H9 (cell line): ENCODE measurements at regions not wholly inside any gene's neighbourhood (a gene's known extent, or its start where the extent isn't known, plus 50 kb on each side); places are given as distances from the start of the nearest gene placed in this dataset.

Source experiments
- DNase-seq: peaks from one replicate; pipeline ENCODE4 v3.0.0-alpha.2; 2017
- H2AFZ ChIP-seq: one replicate; pipeline ENCODE4 v1.6.1; 2013; ENCODE audit warnings: mild to moderate bottlenecking, low read length, control low read depth, moderate library complexity
- H2AK5ac ChIP-seq: 2 replicates; pipeline ENCODE4 v1.6.1; 2013; ENCODE audit warnings: low read length, control low read depth, mixed read lengths; ENCODE audit not compliant: insufficient read length
- H2BK120ac ChIP-seq: one replicate; pipeline ENCODE4 v1.6.1; 2013; ENCODE audit warnings: low read depth, mild to moderate bottlenecking, low read length, control low read depth, inconsistent platforms; ENCODE audit not compliant: poor library complexity, severe bottlenecking
- H2BK12ac ChIP-seq: 2 replicates; pipeline ENCODE4 v1.6.1; 2013; ENCODE audit warnings: low read length, control low read depth, mixed read lengths, low read depth; ENCODE audit not compliant: insufficient read length
- H2BK15ac ChIP-seq: 2 replicates; pipeline ENCODE4 v1.6.1; 2013; ENCODE audit warnings: low read depth, low read length, control low read depth
- H2BK20ac ChIP-seq: one replicate; pipeline ENCODE4 v1.6.1; 2013; ENCODE audit warnings: low read depth, mild to moderate bottlenecking, low read length, control low read depth, inconsistent platforms; ENCODE audit not compliant: poor library complexity, severe bottlenecking
- H2BK5ac ChIP-seq: 2 replicates; pipeline ENCODE4 v1.6.1; 2013; ENCODE audit warnings: low read length, control low read depth, mixed read lengths; ENCODE audit not compliant: insufficient read length
- H3K14ac ChIP-seq: 2 replicates; pipeline ENCODE4 v1.6.1; 2013; ENCODE audit warnings: low read length, control low read depth; ENCODE audit not compliant: insufficient read depth
- H3K18ac ChIP-seq: 2 replicates; pipeline ENCODE4 v1.6.1; 2013; ENCODE audit warnings: low read depth, mild to moderate bottlenecking, mixed read lengths, low read length, control low read depth; ENCODE audit not compliant: insufficient read length
- H3K23ac ChIP-seq: 2 replicates; pipeline ENCODE4 v1.6.1; 2013; ENCODE audit warnings: low read length, control low read depth, mixed read lengths, low read depth; ENCODE audit not compliant: insufficient read length
- H3K23me2 ChIP-seq: 2 replicates; pipeline ENCODE4 v1.6.1; 2013; ENCODE audit warnings: low read depth, mild to moderate bottlenecking, mixed read lengths, low read length, control low read depth; ENCODE audit not compliant: insufficient read length, poor library complexity, severe bottlenecking
- H3K27ac ChIP-seq: 2 replicates; pipeline ENCODE4 v1.5.1; 2013; ENCODE audit warnings: low read length, control low read depth, mixed read lengths, low read depth; ENCODE audit not compliant: insufficient read length
- H3K27me3 ChIP-seq: 2 replicates; pipeline ENCODE4 v1.6.1; 2013; ENCODE audit warnings: low read length, control low read depth, inconsistent platforms; ENCODE audit not compliant: insufficient read depth
- H3K4ac ChIP-seq: 2 replicates; pipeline ENCODE4 v1.6.1; 2013; ENCODE audit warnings: low read depth, mild to moderate bottlenecking, control low read depth, inconsistent platforms, low read length, moderate library complexity
- H3K4me1 ChIP-seq: 2 replicates; pipeline ENCODE4 v1.6.1; 2013; ENCODE audit warnings: low read length, control low read depth, inconsistent platforms; ENCODE audit not compliant: insufficient read depth
- H3K4me2 ChIP-seq: 2 replicates; pipeline ENCODE4 v1.6.1; 2013; ENCODE audit warnings: low read length, control low read depth, mixed read lengths; ENCODE audit not compliant: insufficient read length, insufficient read depth
- H3K56ac ChIP-seq: 2 replicates; pipeline ENCODE4 v1.6.1; 2013; ENCODE audit warnings: low read depth, mild to moderate bottlenecking, mixed read lengths, low read length, control low read depth; ENCODE audit not compliant: insufficient read length
- H3K79me1 ChIP-seq: 2 replicates; pipeline ENCODE4 v1.6.1; 2013; ENCODE audit warnings: low read depth, mild to moderate bottlenecking, moderate library complexity, low read length, control low read depth, inconsistent platforms; ENCODE audit not compliant: insufficient read depth, poor library complexity, severe bottlenecking
- H3K79me2 ChIP-seq: 2 replicates; pipeline ENCODE4 v1.6.1; 2013; ENCODE audit warnings: low read length, control low read depth, inconsistent platforms; ENCODE audit not compliant: insufficient read depth
- H3K9ac ChIP-seq: 2 replicates; pipeline ENCODE4 v1.6.1; 2013; ENCODE audit warnings: low read length, control low read depth, mixed read lengths; ENCODE audit not compliant: insufficient read length; ENCODE audit errors: extremely low read depth
- H3K9me3 ChIP-seq: one replicate; pipeline ENCODE4 v1.6.1; 2013; ENCODE audit warnings: low read depth, low read length, inconsistent platforms; ENCODE audit not compliant: control insufficient read depth
- H3T11ph ChIP-seq: one replicate; pipeline ENCODE4 v1.6.1; 2013; ENCODE audit warnings: mild to moderate bottlenecking, low read length, control low read depth, inconsistent platforms
- H4K20me1 ChIP-seq: one replicate; pipeline ENCODE4 v1.6.1; 2013; ENCODE audit not compliant: control insufficient read depth, insufficient read length, insufficient read depth
- H4K5ac ChIP-seq: 2 replicates; pipeline ENCODE4 v1.6.1; 2013; ENCODE audit warnings: low read depth, mild to moderate bottlenecking, mixed read lengths, low read length, control low read depth; ENCODE audit not compliant: insufficient read length
- H4K8ac ChIP-seq: replicated peaks from 2 replicates; pipeline ENCODE4 v1.6.1; 2013; ENCODE audit warnings: low read length, control low read depth, mixed read lengths, low read depth; ENCODE audit not compliant: insufficient read length
- H4K91ac ChIP-seq: 2 replicates; pipeline ENCODE4 v1.6.1; 2013; ENCODE audit warnings: low read depth, mild to moderate bottlenecking, moderate library complexity, mixed read lengths, low read length, control low read depth; ENCODE audit not compliant: insufficient read length
- H3K27ac Mint-ChIP-seq, 3 experiments: 2 replicates in 2 of 3; 3 replicates in 1 of 3; pipeline ENCODE4 v1.8.0; 2020 to 2021; ENCODE audit warnings: mixed read lengths in 3 of 3, mild to moderate bottlenecking in 1 of 3, moderate library complexity in 1 of 3
- H3K27me3 Mint-ChIP-seq: 2 replicates; pipeline ENCODE4 v1.8.0; 2021; ENCODE audit warnings: low read depth, mild to moderate bottlenecking, moderate library complexity, mixed read lengths
- H3K36me3 Mint-ChIP-seq, 3 experiments: 2 replicates in 2 of 3; 3 replicates in 1 of 3; pipeline ENCODE4 v1.8.0; 2020 to 2021; ENCODE audit warnings: low read depth in 3 of 3, mixed read lengths in 3 of 3; ENCODE audit not compliant: insufficient read depth in 1 of 3
- H3K4me1 Mint-ChIP-seq, 2 experiments: 2 replicates each; pipeline ENCODE4 v1.8.0; 2020; ENCODE audit warnings: mixed read lengths in 2 of 2
- H3K4me3 Mint-ChIP-seq, 2 experiments: 2 replicates in 1 of 2; 3 replicates in 1 of 2; pipeline ENCODE4 v1.8.0; 2020 to 2021; ENCODE audit warnings: mild to moderate bottlenecking in 2 of 2, mixed read lengths in 2 of 2, moderate library complexity in 1 of 2
- H3K9me3 Mint-ChIP-seq, 2 experiments: 2 replicates in 1 of 2; 3 replicates in 1 of 2; pipeline ENCODE4 v1.8.0; 2020; ENCODE audit warnings: mild to moderate bottlenecking in 2 of 2, mixed read lengths in 2 of 2, moderate library complexity in 1 of 2
- CTCF ChIP-seq: fragments of 200-600 bp; sonication (generic); conservative IDR thresholded peaks from 3 replicates; pipeline ENCODE4 v1.8.0; 2021; ENCODE audit warnings: antibody characterized with exemption, mild to moderate bottlenecking
- WGBS: extraction: QIAGEN DNeasy Blood & Tissue Kit; methylation state at CpG from one replicate; pipeline ENCODE4 v1.1.7; 2013; ENCODE audit warnings: missing lambda C conversion rate, low lambda C conversion rate, mixed read lengths; ENCODE audit not compliant: insufficient read length; ENCODE audit errors: extremely low coverage; 5-methylcytosine and 5-hydroxymethylcytosine counted together

- Histone ChIP-seq H3K79me1 (no peaks in the 10 kb centered on the region), H3K27me3 (no peaks in the 10 kb centered on the region), H3K14ac (no peak overlapping the region), H3K18ac (no peak overlapping the region), H3K23me2 (no peaks in the 10 kb centered on the region), H2BK20ac (no peak overlapping the region), H3K9ac (no peak overlapping the region), H3K79me2 (no peaks in the 10 kb centered on the region), H2AK5ac (no peak overlapping the region), H2AFZ (no peak overlapping the region), H4K91ac (no peak overlapping the region), H3K9me3 (peaks cover 8% of the 10 kb centered on the region), H3K27ac (no peak overlapping the region), H4K5ac (no peak overlapping the region), H3K23ac (no peak overlapping the region), H3K4ac (no peak overlapping the region), H3K56ac (no peak overlapping the region), H2BK120ac (no peak overlapping the region), H3K4me1 (no peaks in the 10 kb centered on the region), H4K20me1 (no peaks in the 10 kb centered on the region), H4K8ac (no peak overlapping the region), H2BK15ac (no peak overlapping the region), H2BK5ac (no peak overlapping the region), H3K4me2 (no peak overlapping the region), H3T11ph (no peak overlapping the region), H2BK12ac (no peak overlapping the region)
- WGBS: no CpG with 5 or more reads among the region's 3 CpGs
- Mint-ChIP-seq H3K27ac (no peak overlapping the region), H3K27me3 (peaks cover 14% of the 10 kb centered on the region), H3K36me3 (peaks cover 4 to 13% (median 11%) of the 10 kb centered on the region in 3 experiments; a peak in 4 of 7 replicates), H3K9me3 (peaks cover 28% of the 10 kb centered on the region in 2 experiments), H3K4me3 (no peak overlapping the region), H3K4me1 (peaks cover 0 to 4% of the 10 kb centered on the region in 2 experiments; a peak in 2 of 4 replicates)
- DNase-seq: no peak
- TF ChIP-seq CTCF: no peak
Measured at GRCh38 chr2:2757764-2758163, 426.7 kb upstream of the MYT1L start.
